NCI-H146 treated with DMSO at 0.1 percent for 48 hours (cell line): ENCODE measurements at regions not wholly inside any gene's neighbourhood (a gene's known extent, or its start where the extent isn't known, plus 50 kb on each side); places are given as distances from the start of the nearest gene placed in this dataset.

Experiments used
- DNase-seq: peaks from one replicate; lab custom pipeline; 2025; ENCODE audit not compliant: unreplicated experiment; lab: John Stamatoyannopoulos, UW

DNA sequence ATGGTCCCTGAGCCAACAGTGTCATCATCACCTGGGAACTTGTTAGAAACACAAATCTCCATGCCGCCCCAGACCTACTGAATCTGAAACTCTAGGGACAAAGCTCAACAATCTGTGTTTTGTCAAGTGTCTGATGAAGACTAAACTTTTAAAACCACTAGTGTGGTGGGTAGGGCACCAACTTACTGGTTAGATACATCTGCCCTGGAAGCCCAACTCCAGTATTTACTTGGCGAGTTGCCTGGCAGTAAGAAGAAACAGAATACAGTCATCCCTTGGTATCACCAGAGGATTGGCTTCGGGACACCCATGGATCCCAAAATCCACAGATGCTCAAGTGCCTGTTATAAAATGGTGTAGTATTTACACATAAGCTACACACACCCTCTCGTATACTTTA lies 367.9 kb upstream of the DUSP10 start:
- no peak for DNase-seq

DNA sequence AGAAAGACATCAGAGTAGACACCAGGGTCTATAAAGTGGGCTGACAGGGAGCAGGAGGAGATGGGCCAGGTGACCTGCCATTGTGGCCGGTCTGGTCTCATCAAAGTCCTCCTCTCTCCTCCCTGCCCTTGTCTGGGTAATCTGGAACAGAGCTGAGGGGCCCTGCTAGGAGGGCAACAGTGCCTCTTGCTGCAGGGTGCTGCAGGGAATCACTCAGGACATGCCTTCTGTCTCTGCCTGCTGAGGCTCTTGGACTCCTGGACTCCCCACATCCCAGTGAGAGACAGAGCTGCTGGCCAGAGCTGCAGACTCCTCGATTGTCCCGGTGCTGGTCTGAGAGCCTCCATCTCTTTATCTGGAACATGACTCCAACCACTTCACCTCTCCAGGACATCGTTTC lies 366.1 kb upstream of the DUSP10 start:
- DNase-seq, result no peak

- DNase-seq, result no peak
Measured at GRCh38 chr1:222107267-222107666, 365.4 kb upstream of the DUSP10 start.

GRCh38 chr1:222106377-222106776 lies 364.5 kb upstream of the DUSP10 start:
- DNase-seq, result no peak

- DNase-seq, result no peak
Measured at GRCh38 chr1:222105861-222106260, 364.0 kb upstream of the DUSP10 start.

DNA sequence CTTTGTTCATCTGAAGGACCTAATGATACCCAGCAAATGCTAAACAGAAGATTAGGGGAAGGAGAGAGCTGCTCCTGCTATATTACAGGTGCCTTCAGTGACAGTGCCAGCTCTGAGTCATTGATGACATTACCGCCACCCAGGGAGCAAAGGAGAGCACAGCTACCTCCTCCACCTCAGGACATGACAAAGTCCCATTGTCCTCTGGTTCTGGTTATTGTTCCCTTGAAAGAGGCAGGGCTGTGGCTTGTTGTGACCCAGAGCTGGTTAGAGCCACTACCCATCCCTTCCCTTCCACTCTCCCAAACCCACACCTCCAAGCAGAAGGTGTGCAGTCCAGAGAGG lies 363.5 kb upstream of the DUSP10 start:
- DNase-seq, result no peak

- no peak for DNase-seq
Measured at GRCh38 chr1:222104694-222105392, 363.0 kb upstream of the DUSP10 start.

DNA sequence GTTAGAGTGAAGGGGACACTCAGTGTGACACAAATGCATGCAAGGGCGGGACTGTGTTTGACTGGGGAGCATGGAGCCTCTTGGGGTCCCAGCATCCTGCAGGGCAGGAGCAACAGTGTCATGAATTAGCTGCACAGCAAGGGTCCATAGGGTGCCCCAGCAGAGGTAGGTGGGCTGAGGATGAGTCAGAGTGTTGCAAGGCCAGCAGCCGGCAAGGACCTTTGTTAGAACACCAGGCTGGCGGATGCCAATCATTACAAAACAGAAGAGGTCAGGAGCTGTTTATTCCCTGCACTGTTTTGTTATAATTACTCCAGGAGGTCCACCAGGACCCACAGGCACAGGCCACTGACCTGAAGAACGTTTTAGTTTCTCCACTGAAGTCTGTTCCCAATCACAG lies 362.2 kb upstream of the DUSP10 start:
- no peak for DNase-seq

DNA sequence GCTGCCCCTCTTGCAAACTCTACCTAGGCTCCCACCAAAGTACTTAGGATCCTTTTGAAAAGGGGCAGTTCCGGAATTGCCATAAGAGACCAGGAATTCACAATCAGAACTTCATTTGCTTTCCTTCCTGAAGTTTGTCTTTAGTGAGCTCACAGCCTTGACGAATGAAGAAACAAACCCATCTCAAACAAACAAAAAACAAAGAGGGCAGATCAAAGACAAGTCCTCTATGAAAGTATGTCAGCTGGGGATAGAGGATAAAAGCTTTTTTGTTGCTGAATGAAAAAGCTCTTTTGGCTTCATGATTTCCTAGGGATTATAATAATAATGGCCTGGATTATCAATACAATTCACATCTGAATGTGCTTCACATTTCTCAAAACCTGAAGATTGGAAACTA lies 357.9 kb upstream of the DUSP10 start:
- no peak for DNase-seq

DNA sequence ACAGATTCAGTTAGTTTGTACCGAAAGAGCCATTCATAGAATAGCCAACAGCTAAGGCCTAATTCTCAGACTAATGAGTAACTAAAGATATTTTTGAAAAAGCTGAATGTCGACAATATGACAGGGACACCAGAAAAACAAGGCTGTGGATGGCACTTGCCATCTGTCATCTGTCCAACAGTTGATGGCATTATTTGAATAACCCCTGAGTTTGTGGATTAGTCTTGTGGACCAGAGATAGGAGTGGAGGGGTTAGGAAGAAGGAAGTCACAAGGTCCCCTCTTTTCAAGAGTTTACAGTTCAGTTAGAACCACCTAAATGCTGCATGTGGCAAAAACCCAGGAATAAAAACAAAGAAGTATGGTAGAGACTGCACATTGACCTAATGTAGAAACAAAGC lies 356.5 kb upstream of the DUSP10 start:
- DNase-seq, result no peak

DNA sequence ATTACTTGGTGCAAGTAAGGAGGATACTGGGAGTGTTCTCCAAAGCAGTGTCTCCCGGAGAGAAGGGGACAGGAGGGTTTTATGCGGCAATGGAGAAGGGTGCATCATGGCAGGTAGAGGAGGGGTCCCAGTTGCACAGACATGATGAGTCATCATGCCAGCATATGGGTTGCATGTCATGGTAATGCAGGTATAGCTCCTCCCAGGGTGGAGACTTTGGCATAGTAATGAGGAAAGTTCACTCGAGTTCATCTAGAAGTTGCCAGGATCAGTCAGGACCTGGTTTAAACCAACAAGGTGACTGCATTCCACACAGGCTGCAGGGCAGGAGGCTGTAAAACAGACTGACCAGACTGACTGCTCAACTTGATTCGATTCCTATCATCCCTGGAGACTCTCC lies 355.7 kb upstream of the DUSP10 start:
- no peak for DNase-seq

- DNase-seq, result no peak
Measured at GRCh38 chr1:222096883-222097282, 355.0 kb upstream of the DUSP10 start.

DNA sequence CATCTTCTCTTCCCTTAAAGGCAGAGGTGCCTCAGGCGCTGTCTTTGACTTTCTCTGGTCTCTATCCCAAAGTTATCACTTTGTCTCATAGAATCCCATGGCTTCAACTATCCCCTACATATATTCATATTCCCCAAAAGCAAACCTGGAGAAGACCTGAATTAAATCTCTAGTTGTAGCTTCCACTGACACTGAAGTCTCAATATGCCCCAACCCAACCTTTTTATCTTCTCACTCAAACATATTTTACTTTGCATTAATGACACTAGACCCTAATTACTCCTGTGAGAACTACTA lies 354.5 kb upstream of the DUSP10 start:
- no peak for DNase-seq

- DNase-seq, result peak; percentile 4
Measured at GRCh38 chr1:222095606-222096475, 354.0 kb upstream of the DUSP10 start.

DNA sequence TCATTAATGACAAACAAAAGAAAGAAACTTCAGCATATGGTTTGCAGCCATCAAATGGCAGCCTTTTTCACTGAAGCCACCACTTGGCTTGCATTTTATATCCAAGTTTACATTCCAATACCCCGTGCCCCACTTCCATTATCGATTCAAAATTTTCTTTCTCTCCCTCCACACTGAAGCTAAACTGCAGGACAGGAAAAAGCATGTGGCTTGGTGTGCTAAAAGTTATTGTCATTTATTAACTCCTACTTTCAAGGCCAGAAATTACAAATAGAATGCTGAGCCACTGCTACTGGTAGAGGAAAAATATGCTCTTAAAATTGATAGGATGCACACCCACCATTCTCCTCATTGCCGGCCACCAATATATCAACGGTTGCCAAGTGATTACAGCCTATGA lies 351.6 kb upstream of the DUSP10 start:
- DNase-seq, result no peak

DNA sequence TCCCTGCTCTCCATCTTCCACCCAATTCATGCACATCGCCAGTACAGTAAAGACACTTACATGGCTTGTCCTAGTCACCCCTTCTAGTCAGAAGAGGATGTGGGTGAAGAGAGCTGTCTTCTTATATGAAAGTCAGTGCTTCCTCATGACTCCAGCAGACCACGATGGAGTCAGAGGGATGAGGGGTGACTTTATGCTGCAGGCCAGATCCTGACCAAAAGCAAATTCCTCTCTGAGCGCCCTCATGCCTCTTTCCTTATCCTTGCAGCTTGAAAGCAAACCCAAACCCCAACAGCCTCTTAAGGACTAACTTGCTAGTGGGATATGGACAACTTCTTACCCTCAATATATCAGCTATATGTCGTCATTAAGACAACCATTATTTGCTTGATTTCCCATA lies 348.2 kb upstream of the DUSP10 start:
- no peak for DNase-seq

DNA sequence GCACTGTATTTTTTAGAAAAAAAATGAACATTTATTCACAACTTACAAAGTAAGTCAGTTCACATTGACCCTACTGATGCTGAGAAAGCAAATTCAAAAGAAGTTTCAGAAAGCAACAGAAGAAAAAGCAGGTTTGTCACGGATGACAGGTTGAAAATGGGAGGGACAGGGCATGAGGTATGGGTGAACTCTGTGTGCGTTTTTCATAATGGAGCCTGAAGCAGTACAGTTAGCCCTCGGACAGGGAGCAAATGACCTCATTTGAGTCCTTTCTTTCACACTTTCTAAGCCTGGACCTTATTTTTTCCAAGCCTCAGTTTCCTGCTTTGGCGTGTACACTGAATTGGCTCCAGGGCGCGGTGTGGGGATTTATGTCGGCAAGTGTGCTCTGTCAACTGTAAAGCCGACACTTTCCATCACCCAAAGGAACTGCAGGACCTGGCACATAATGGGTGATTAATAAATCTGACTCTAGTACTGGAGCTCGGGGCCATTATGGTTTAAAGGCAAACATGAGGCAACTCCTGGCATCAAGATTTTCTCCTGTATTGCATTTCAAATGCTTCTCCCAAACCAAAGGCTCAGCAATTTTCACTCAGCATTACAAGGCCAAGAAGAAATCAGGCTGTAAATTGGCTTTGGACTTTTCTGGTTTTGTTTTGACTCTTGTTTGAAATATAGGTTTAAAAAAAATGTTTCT lies 345.5 kb upstream of the DUSP10 start:
- no peak for DNase-seq

DNA sequence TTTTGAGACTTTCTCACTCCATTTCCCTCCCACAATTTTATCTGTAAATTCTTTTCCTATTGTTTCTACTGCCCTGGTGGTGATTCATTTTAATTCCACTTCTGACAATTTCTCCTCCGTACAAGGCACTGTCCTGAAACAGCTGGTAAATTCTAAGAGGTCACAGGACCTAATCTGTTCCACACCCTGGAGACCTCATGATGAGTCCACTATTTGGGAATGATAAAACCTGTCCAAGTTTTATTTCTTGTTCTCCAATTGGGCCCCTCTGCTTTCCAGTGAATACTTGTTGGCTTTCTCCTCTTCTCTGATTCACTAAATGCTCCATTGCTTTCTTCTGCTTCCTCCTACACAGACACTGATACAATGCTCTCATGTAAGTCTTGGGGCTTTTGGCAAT lies 343.1 kb upstream of the DUSP10 start:
- DNase-seq, result no peak

DNA sequence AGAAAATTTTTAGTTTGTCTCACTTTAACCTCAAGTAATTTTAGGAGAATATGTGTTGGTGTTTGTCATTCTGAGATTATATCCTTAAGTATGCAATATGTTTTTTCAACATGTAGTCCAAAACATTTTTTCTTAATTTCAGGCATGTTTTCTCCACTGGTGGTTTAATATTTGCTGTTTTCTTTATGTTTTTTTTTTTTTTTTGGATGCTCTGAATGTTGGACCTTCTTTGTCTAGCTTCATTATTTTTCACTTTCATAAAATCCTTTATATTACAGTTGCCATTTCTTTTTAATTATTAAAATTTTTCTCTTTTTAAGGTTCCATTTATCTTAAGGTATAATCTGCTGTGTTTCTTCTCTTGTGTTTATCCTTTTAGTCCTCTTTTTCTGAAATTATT lies 342.2 kb upstream of the DUSP10 start:
- no peak for DNase-seq

GRCh38 chr1:222081859-222082258 lies 340.0 kb upstream of the DUSP10 start:
- DNase-seq, result no peak

DNA sequence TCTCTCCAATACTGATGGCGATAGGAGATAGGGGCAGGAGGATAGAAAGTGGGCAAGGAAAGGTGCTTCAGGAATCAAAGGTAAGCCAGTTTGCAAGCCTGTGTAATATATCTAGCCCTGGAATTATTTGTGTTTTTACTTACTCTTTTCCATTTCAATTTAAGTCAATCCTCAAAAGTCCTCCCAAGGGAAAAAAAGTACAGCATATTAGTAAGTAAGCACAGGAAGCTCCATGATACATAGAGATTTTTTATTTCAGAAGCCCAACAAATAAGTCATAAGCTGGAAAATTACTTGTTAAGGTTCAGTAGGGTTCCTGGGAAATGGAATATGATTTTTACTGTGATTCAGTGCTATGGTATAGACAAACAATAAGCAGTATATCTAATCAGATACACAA lies 337.7 kb upstream of the DUSP10 start:
- DNase-seq, result no peak

DNA sequence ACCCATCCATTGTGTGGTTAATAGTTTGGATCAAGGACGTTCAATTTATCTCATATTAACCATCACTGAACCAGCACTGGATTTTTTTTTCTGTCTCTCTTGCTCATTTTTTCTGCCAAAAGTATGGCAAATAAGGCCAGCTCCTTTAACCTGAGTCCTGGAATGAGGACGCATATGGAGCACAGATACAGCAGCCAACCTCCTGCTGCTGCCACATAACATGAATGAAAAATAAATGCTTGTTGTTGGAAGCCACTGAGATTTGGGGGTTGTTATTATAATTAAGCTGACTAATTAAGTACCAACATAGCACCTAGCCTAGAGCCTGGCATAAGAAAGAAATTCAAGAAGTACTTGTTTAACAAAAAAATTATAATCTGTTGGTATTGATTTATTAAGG lies 335.3 kb upstream of the DUSP10 start:
- no peak for DNase-seq
